ENCODE measurements at regions not wholly inside any gene's neighbourhood (a gene's known extent, or its start where the extent isn't known, plus 50 kb on each side); places are given as distances from the start of the nearest gene placed in this dataset.
"Not testable (repeated sequence)": the region's sequence is repeated elsewhere in the genome, so short reads cannot be mapped to it uniquely, and the experiment has no call there.

GRCh38 chr11:38598418-38598817 lies 2000.4 kb upstream of the RAG2 start:
- in situ Hi-C loops (cut with MboI; ENCODE audit: low pct_unique_long_range_greater_than_20kb, low sequenced_read_pairs, unreplicated experiment): no loop called here
- TF ChIP-seq CTCF (IDR thresholded peaks at IDR 0.05; ENCODE audit: extremely low read depth, insufficient read depth, missing control alignments): no peak
- DNase-seq (ENCODE audit: low spot score): no peak

- DNase-seq (ENCODE audit: low spot score): not testable (repeated sequence)
Observed at GRCh38 chr11:38595359-38596016, 1997.5 kb upstream of the RAG2 start.

GRCh38 chr11:38594895-38595294 lies 1996.9 kb upstream of the RAG2 start:
- no peak for DNase-seq (ENCODE audit: low spot score)
- in situ Hi-C loops (cut with MboI; ENCODE audit: low pct_unique_long_range_greater_than_20kb, low sequenced_read_pairs, unreplicated experiment): no loop called here
- no peak for TF ChIP-seq CTCF (IDR thresholded peaks at IDR 0.05; ENCODE audit: extremely low read depth, insufficient read depth, missing control alignments)

More at GRCh38 chr11:38595359-38596016, 1997.5 kb upstream of the RAG2 start:
- in situ Hi-C loops (cut with MboI; ENCODE audit: low pct_unique_long_range_greater_than_20kb, low sequenced_read_pairs, unreplicated experiment): not testable (repeated sequence)

- in situ Hi-C loops (cut with MboI; ENCODE audit: low pct_unique_long_range_greater_than_20kb, low sequenced_read_pairs, unreplicated experiment): no loop called here
- no peak for TF ChIP-seq CTCF (IDR thresholded peaks at IDR 0.05; ENCODE audit: extremely low read depth, insufficient read depth, missing control alignments)
- no peak for DNase-seq (ENCODE audit: low spot score)
Observed at GRCh38 chr11:38593649-38594048, 1995.6 kb upstream of the RAG2 start.

- DNase-seq (ENCODE audit: low spot score): no peak
- in situ Hi-C loops (cut with MboI; ENCODE audit: low pct_unique_long_range_greater_than_20kb, low sequenced_read_pairs, unreplicated experiment): no loop called here
- no peak for TF ChIP-seq CTCF (IDR thresholded peaks at IDR 0.05; ENCODE audit: extremely low read depth, insufficient read depth, missing control alignments)
Observed at GRCh38 chr11:38582756-38583155, 1984.7 kb upstream of the RAG2 start.

- no peak for DNase-seq (ENCODE audit: low spot score)
- no peak for TF ChIP-seq CTCF (IDR thresholded peaks at IDR 0.05; ENCODE audit: extremely low read depth, insufficient read depth, missing control alignments)
- in situ Hi-C loops (cut with MboI; ENCODE audit: low pct_unique_long_range_greater_than_20kb, low sequenced_read_pairs, unreplicated experiment): no loop called here
Observed at GRCh38 chr11:38582151-38582550, 1984.1 kb upstream of the RAG2 start.

GRCh38 chr11:38577769-38578168 lies 1979.7 kb upstream of the RAG2 start:
- in situ Hi-C loops (cut with MboI; ENCODE audit: low pct_unique_long_range_greater_than_20kb, low sequenced_read_pairs, unreplicated experiment): no loop called here
- no peak for DNase-seq (ENCODE audit: low spot score)
- TF ChIP-seq CTCF (IDR thresholded peaks at IDR 0.05; ENCODE audit: extremely low read depth, insufficient read depth, missing control alignments): no peak
